ENCODE measurements at regions not wholly inside any gene's neighbourhood (a gene's known extent, or its start where the extent isn't known, plus 50 kb on each side); places are given as distances from the start of the nearest gene placed in this dataset.

- Histone ChIP-seq H3K27ac (no peak overlapping the region), H3K4me3 (no peak overlapping the region)
- DNase-seq (ENCODE audit: low spot score) = no peak
- TF ChIP-seq CTCF (IDR thresholded peaks at IDR 0.05) = no peak
Measured at GRCh38 chr5:2441495-2442180, 309.8 kb downstream of the IRX2 start.

GRCh38 chr5:2439608-2440007 is 311.9 kb downstream of the IRX2 start:
- no peak overlapping the region for H3K4me3 ChIP-seq
- no peak for DNase-seq (ENCODE audit: low spot score)
- H3K27ac ChIP-seq = no peak overlapping the region
- TF ChIP-seq CTCF (IDR thresholded peaks at IDR 0.05) = no peak

- DNase-seq (ENCODE audit: low spot score) = no peak
- Histone ChIP-seq H3K4me3 (no peak overlapping the region), H3K27ac (no peak overlapping the region)
- no peak for TF ChIP-seq CTCF (IDR thresholded peaks at IDR 0.05)
Measured at GRCh38 chr5:2433086-2433485, 318.4 kb downstream of the IRX2 start.

- no peak for TF ChIP-seq CTCF (IDR thresholded peaks at IDR 0.05)
- Histone ChIP-seq H3K4me3 (no peak overlapping the region), H3K27ac (no peak overlapping the region)
- no peak for DNase-seq (ENCODE audit: low spot score)
Measured at GRCh38 chr5:2432076-2432920, 319.2 kb downstream of the IRX2 start.

GRCh38 chr5:2430606-2431005 is 320.9 kb downstream of the IRX2 start:
- no peak for TF ChIP-seq CTCF (IDR thresholded peaks at IDR 0.05)
- no peak overlapping the region for H3K4me3 ChIP-seq
- no peak for DNase-seq (ENCODE audit: low spot score)
- H3K27ac ChIP-seq = no peak overlapping the region

GRCh38 chr5:2427983-2428382 is 323.5 kb downstream of the IRX2 start:
- DNase-seq (ENCODE audit: low spot score) = no peak
- Histone ChIP-seq H3K27ac (no peak overlapping the region), H3K4me3 (no peak overlapping the region)
- no peak for TF ChIP-seq CTCF (IDR thresholded peaks at IDR 0.05)

- H3K27ac ChIP-seq = no peak overlapping the region
- TF ChIP-seq CTCF (IDR thresholded peaks at IDR 0.05) = no peak
- H3K4me3 ChIP-seq = no peak overlapping the region
- DNase-seq (ENCODE audit: low spot score) = no peak
Measured at GRCh38 chr5:2423634-2424033, 327.8 kb downstream of the IRX2 start.
